ENCODE measurements at regions not wholly inside any gene's neighbourhood (a gene's known extent, or its start where the extent isn't known, plus 50 kb on each side); places are given as distances from the start of the nearest gene placed in this dataset.
"Not testable (repeated sequence)": the region's sequence is repeated elsewhere in the genome, so short reads cannot be mapped to it uniquely, and the experiment has no call there.

DNA sequence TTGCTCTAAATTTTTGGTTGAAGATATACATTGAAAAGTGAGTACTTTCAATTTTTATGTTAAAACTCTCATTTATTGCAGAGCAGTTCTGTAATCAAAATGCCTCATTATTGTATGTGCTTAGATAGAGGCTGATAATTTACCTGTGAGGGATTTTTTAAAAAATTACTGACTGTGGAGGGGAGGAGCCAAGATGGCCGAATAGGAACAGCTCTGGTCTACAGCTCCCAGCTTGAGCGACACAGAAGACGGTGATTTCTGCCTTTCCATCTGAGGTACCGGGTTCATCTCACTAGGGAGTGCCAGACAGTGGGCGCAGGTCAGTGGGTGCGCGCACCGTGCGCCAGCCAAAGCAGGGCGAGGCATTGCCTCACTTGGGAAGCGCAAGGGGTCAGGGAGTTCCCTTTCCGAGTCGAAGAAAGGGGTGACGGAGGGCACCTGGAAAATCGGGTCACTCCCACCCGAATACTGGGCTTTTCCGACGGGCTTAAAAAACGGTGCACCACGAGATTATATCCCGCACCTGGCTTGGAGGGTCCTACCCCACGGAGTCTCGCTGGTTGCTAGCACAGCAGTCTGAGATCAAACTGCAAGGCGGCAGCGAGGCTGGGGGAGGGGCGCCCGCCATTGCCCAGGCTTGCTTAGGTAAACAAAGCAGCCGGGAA is 89.4 kb downstream of the DDX11 start:
- not testable (repeated sequence) for FAIRE-seq

- not testable (repeated sequence) for FAIRE-seq
Observed at GRCh38 chr12:31174293-31174692, 100.6 kb downstream of the DDX11 start.

DNA sequence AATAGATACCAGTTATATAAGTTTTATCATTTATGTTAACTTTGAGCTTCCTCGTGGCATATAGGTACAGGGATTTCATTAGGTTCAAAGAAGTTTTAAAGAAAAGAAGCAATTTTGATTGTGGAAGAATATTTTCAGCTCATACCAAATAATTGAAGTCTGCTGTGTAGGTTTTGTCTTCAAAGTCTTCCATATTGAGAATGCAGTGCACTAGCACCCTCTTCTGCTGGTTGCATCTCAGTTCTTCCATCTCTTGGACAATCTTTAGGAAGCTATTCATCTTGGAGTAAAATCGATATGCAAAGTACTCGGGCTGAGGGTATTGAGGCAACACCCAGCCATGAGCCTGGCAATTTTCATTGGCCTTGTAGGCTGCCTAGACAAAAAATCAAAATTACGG is 103.9 kb downstream of the DDX11 start:
- FAIRE-seq = not testable (repeated sequence)

GRCh38 chr12:31178875-31179274 is 105.2 kb downstream of the DDX11 start:
- not testable (repeated sequence) for FAIRE-seq

DNA sequence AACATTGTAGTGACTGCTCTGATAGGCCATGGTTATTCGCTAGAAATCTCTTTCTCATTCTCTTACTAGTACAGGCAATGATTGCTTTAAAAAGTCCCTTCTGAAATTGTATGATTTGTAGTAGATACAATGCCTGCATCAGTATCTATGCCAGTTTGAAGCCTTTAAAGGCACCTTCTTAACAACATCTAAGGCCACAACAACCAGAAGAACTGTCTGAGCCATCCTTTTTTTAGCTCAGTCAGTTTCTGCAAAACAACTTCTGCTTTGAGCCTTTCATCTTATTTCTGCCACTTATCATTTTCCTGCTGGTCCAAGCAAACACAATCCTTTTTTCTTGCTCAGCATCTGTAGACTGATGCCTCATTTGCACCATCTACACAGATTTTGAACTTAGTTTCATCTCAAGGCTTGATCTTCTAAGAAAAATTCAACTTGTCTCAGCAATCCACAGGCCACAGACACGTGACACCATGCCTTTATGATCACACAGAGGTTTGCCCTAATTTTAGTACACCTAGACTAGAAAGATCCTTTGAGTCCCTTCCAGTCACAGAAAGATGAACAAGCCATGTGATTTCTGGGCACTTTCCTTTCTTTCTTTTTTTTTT is 106.1 kb downstream of the DDX11 start:
- not testable (repeated sequence) for FAIRE-seq

DNA sequence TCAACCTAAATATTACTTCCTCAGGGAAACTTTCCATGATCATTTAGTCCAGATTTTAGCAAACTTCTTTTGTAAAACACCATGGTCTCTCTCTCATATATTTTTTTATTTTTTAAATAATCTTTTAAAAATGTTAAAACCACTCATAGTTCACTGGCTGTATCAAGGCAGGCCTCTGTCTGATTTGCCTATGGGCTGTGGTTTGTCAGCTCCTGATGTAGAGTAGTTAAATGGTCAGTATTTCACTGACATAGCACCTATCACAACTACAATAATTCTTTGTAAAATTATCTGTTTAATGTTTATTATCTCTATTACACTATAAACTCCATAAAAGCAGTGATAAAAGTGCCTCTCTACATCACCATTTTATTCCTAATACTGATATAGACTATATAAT is 108.9 kb downstream of the DDX11 start:
- FAIRE-seq = peak; percentile 10

GRCh38 chr12:31183107-31183506 is 109.4 kb downstream of the DDX11 start:
- not testable (repeated sequence) for FAIRE-seq

- FAIRE-seq = not testable (repeated sequence)
Observed at GRCh38 chr12:31183899-31184298, 110.2 kb downstream of the DDX11 start.

DNA sequence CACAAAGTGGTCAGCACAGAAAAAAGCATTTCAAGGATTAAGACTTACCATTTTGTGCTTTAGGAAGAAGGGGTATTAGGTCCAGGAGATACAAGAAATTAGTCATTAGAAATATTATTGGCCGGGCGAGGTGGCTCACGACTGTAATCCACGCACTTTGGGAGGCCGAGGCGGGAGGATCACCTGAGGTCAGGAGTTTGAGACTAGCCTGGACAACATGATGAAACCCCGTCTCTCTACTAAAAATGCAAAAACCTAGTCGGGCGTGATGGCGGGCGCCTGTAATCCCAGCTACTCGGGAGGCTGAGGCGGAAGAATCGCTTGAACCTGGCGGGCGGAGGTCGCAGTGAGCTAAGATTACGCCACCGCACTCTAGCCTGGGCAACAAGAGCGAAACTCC is 111.0 kb downstream of the DDX11 start:
- not testable (repeated sequence) for FAIRE-seq

GRCh38 chr12:31192689-31193088 is 119.0 kb downstream of the DDX11 start:
- FAIRE-seq = not testable (repeated sequence)

DNA sequence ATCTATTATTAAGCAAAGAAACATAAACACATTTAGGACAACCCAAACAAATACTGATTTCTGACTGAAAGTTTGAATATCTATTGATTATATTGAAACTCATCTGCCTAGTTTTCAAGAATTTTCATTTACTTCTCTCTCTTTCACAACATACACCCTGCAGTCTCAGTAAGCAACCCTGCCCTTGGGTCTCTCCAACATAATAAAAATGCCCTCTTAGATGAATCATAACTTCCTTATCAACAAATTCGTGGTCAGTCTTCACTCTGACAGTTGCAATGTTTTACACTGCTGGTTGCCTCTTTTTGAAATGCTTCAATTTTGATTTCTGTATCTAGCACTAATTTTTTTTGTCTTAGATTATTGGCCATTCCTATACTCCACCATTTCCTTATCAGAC is 122.0 kb downstream of the DDX11 start:
- FAIRE-seq = not testable (repeated sequence)

GRCh38 chr12:31199476-31199875 is 125.8 kb downstream of the DDX11 start:
- not testable (repeated sequence) for FAIRE-seq

DNA sequence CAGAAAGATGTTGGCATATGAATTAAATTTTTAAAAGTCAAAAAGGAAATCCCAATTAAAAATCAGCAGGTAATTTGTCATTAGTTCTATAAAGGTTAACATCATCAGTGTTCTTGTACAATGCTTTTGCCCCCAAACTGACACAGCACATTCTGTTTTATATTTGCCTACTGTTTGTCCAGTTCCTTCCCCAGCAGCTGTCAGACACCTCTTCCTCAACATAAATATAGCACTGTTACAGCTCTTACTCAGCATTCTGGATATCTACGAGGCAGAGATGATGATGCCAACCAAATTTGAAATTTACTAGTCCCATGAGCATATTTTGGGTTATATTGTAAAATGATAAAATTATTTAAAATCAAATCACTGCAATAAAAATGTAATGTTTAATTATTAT is 124.6 kb downstream of the SINHCAF start:
- no peak for FAIRE-seq

GRCh38 chr12:31203261-31203660 is 122.7 kb downstream of the SINHCAF start:
- no peak for FAIRE-seq

GRCh38 chr12:31205054-31205453 is 120.9 kb downstream of the SINHCAF start:
- FAIRE-seq = no peak

DNA sequence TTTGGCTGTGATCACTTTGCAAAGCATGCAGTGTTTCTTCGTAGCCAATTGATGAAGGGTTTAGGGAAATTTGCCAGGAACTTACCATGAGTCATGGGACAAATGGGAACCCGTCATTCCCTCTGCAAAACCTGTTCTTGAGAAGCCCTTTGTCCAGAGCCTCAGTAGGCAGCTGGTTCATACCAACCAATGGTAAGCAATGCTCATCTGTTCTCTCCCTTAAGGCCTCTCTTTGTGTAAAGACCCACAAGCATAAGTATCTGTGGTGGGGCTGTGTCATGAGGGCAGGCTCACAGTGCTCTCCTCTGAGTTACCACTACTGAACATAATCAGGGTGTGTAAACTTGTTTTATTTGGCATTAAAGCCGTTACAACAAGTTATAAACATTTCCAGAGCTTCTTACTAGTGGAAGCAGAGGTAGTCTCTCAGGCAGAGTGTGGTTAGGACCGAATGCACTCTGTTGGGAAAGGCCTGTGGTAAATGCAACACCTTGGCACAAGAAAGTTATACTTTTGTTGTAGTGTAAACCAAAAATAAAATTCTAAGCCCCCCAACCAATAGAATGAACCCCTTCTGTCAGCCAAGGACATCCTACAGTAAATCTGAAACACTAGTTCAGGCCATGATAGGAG is 119.8 kb downstream of the SINHCAF start:
- no peak for FAIRE-seq

- no peak for FAIRE-seq
Observed at GRCh38 chr12:31207799-31208465, 118.0 kb downstream of the SINHCAF start.

DNA sequence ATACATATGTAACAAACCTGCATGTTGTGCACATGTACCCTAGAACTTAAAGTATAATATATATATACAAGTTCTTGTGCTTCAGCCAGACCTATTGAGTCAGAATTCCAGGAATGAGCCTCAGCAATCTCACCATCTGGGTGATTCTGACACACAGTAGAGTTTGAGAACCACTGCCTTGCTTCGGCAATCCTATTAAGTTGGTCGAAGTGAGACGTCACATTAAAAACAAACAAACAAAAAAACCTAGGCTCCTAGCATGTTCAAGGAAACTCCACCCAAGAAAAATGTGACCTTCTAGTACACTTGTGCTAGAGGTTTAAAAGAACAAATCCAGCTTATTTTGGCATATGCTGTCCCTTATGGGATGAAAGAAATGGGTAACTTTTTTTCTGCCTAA is 115.8 kb downstream of the SINHCAF start:
- no peak for FAIRE-seq

DNA sequence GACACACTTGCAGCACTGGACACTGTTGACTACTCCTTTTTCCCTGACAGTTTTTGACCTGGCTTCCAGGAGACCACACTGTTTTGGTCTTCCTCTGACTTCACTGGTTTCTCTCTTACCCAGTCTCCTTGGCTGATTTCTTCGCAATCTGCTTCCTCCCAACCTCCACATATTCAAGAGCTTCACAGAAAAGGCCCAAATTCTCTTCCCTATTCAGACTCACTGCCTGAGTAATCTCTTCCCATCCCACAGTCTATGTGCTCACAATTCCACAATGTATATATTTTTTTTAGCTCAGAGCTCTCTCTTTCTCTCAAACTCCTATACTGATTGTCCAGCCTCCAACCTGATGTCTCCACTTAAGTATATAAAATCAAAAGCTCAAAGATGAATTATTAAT is 115.4 kb downstream of the SINHCAF start:
- no peak for FAIRE-seq

- no peak for FAIRE-seq
Observed at GRCh38 chr12:31214626-31215517, 111.1 kb downstream of the SINHCAF start.

GRCh38 chr12:31215518-31216232 is 110.3 kb downstream of the SINHCAF start:
- FAIRE-seq = no peak

DNA sequence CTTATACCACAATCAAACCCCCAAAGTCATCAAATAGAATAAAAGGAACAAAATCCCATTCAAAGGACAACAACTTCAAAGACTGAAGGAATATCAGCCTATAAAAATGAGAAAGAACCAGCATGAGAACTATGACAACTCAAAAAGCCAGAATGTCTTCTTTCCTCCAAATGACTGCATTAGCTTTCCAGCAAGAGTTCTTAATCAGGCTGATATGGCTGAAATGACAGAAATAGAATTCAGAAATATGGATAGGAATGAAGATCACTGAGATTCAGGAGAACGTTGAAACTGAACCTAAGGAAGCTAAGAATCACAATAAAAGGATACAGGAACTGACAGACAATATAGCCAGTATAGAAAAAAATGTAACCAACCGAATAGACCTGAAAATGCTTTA is 109.5 kb downstream of the SINHCAF start:
- no peak for FAIRE-seq

All from colon (tissue), 2 donors.